ENCODE measurements at regions not wholly inside any gene's neighbourhood (a gene's known extent, or its start where the extent isn't known, plus 50 kb on each side); places are given as distances from the start of the nearest gene placed in this dataset.

DNA sequence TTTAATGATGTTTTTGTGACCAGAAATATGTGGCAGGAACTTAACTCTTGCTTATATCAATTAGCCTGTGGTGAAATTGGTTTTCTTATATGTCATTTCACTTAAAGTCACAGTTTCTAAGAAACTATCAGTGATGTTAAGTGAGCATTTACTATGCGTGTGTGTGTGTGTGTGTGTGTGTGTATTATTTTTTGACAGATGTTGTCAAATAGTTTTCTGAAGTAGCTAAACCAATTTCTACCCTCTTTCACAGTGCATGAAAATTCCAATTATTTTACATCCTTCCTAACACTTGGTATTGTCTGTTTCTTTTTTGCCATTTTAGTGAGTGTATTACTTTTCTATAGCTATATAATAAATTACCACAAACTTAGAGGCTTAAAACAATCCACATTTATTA is 122.1 kb upstream of the CAND1 start:
- no peak for DNase-seq (ENCODE audit: low spot score)

- DNase-seq (ENCODE audit: low spot score) = no peak
Measured at GRCh38 chr12:67147447-67147846, 121.7 kb upstream of the CAND1 start.

DNA sequence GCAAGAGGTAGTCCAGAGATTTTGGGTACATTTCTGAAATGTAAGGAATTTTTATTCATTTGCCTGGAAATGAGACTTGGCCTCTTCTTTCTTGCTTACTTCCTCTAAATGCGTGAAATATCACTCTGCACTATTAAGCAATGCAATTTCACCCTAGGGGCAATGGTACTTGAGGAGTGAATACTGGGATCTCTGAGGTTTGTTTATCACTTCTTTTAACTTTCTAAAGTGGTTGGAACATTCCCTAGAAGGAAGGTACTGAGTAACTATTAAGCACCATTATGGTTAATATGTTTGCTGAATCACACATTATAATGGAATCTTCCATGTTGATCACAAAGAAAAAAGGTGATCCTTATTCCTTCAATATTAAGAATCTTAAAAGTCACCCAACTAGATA is 120.9 kb upstream of the CAND1 start:
- no peak for DNase-seq (ENCODE audit: low spot score)

GRCh38 chr12:67151886-67152285 is 117.3 kb upstream of the CAND1 start:
- no peak for DNase-seq (ENCODE audit: low spot score)

DNA sequence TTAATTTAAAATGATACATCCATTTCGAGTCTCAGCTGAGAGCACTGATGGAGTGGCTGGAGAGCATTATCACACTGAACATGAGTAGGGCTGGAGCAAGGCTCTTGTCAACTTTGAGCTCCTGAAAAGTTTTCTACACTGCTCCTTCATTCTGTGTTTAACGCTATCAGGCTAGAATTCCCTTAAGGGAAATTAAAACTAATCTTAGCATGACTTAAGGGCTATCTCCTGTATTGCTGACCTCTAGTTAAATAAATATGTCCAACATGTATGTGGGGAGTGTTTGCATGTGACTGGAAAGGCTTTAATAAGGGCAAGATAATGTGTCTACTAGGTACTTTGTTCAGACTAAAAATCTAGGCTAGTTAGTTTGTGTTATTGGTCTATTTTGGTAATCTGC is 116.7 kb upstream of the CAND1 start:
- DNase-seq (ENCODE audit: low spot score) = no peak

DNA sequence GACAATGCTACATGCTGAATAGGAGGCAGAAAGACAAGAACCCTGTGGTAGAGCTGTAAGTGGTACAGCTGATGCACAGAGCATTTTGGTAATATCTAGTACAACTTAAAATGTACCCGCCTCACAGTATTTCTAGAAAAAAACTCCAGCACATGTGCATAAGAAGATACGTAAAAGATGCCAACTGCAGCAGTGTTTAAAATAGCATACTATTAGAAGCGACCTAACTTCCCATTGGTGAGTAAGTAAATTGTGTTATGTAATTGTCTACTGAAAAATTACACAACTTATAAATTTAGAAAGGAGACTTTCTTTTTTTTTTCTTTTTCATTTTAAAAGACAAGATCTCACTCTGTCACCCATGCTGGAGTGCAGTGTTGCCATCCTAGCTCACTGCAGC is 114.3 kb upstream of the CAND1 start:
- no peak for DNase-seq (ENCODE audit: low spot score)

- no peak for DNase-seq (ENCODE audit: low spot score)
Measured at GRCh38 chr12:67155863-67156262, 113.3 kb upstream of the CAND1 start.

DNA sequence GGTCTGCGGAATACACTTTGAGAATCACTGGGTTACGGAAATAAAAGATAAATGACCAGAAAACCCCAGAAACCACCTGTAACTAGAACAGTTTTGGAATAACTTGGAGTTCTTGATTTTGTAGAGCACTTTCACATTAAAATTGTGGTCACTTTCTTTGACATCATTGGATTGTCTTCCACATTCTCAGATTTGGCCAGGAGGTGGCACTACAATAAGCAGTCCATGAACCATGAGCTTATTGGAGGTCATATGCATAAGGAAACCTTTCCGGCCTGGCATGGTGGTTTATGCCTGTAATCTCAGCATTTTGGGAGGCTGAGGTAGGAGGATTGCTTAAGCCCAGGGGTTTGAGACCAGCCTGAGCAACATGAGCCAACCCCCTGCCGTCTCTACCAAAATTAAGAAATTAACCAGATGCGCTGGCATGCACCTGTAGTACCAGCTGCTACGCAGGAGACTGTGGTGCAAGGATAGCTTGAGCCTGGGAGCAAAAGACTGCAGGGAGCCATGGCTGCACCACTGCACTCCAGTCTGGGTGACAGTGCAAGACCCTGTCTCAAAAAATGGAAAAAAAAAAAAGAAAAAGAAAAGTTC is 107.7 kb upstream of the CAND1 start:
- DNase-seq (ENCODE audit: low spot score) = peak; percentile 14

DNA sequence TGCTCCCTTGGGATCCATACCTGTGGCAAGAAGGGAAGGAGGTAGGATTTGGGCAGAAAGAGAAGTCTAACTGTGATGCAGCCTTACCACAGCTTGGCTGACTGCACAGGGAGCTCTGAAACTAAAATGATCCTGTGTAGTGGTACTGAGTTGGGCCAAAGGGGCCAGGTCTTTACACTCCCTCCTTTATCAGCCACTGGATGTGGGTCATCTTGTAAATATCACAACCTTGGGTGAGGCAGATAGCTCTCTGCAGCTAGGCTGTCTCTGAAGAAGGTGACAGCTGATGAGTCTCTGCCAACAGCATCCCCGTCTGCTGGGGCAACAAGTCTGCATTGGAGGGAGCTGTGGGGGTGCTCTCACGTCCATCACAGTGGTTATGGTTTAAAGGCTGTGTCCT is 95.9 kb upstream of the CAND1 start:
- no peak for DNase-seq (ENCODE audit: low spot score)

- no peak for DNase-seq (ENCODE audit: low spot score)
Measured at GRCh38 chr12:67182551-67182950, 86.6 kb upstream of the CAND1 start.

GRCh38 chr12:67193704-67194103 is 75.5 kb upstream of the CAND1 start:
- DNase-seq (ENCODE audit: low spot score) = no peak

DNA sequence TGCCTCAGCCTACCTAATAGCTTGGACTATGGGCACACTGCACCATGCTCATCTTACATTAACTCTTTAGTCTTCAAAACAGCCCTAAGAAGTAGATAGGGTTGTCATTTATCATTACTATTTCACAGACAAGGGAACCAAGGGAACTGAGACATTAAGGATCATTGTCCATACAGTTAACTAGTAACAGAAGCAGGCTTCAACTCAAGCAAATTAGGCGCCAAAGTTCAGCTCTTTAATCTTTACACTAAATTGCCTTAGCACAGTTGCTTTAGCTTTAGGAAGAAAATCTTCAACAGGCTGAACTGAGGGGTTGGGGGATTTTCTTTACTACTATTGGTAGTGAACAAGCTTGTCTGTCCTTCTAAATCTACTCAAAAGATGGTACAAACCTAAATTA is 68.8 kb upstream of the CAND1 start:
- DNase-seq (ENCODE audit: low spot score) = no peak

DNA sequence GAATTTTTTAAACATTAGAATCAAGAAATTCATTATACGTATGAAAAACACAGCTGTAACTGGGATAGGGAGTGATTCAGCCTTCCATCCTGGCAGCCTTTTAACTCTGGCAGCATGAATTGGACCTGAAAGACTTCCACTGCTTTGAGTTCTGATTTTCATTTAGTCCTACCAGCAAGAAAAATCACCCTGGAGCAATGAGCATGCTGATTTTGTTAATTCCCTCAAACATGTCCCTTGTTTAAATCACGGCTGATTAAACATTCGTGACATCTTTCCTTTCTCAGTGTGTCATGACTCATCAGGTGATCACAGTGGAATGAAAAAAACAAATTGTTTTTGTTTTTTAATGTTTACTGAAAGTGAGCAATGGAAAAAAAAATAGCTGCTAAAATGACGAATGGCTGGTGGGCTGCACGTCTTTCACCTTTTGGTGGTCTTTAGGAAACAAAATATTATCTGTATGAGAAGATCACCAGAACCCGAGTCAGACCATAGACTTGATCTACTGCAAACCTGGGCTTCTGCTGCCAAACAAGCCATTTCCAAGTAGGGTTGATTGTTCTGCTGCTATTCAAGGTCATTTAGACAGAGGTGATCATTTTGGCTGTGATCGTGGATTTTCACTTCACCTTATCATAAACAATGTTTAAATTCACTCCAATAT is 67.0 kb upstream of the CAND1 start:
- DNase-seq (ENCODE audit: low spot score) = no peak

- DNase-seq (ENCODE audit: low spot score) = no peak
Measured at GRCh38 chr12:67202678-67203012, 66.5 kb upstream of the CAND1 start.

DNA sequence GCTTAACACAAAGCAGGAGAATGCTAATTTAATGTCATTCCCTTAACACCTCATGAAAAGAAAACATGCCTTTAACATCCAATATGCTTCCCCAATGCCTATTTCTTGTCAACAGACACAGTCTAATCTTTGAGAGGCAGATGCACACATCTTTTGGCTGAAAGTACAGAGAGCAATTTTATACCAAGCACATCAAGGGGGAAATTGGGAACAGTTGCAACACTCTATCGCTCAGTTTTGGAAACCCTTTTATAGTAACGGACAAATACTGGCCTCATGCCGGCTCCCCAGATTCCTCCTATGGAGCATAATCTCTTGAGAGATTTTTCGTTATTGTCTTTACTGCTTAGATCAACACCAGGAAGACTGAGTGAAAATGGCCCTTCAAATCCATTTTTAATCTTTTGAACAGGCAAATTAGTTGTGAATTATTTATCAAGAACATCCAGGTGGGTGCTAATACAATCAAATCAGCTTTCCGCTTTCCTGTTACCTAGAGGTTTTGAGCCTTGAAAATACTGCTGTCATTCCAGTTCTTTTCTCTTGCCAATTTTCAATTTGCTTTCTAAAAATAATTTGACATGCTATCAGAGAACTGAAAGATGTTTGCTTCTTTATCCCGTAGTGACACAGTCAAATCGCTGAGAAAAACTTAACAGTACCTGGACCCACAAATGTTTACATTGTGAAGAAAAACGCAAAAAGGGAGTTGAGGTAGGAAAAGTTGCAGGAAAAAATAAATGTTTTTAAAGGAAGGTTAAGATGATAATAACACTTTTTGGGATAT is 60.7 kb upstream of the CAND1 start:
- DNase-seq (ENCODE audit: low spot score) = no peak

- DNase-seq (ENCODE audit: low spot score) = no peak
Measured at GRCh38 chr12:67211029-67211428, 58.1 kb upstream of the CAND1 start.

DNA sequence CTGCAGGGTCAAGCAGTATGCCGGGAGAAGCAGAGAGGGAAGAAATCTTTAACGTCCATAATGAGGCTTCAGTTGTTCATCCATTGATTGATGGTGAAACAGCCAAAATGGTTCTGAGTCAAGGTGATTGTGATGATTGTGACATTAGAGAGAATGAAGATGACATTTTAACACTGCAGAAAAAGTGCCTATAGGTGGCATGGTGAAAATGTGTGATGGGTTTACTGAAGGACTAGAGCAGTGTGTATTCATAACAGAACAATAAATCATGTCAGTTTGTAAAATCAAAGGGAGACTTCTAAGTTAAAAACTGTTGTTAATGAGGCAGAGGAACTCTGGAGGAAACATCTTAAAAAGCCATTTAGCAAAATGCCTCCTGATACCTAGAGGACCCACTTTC is 57.7 kb upstream of the CAND1 start:
- no peak for DNase-seq (ENCODE audit: low spot score)

DNA sequence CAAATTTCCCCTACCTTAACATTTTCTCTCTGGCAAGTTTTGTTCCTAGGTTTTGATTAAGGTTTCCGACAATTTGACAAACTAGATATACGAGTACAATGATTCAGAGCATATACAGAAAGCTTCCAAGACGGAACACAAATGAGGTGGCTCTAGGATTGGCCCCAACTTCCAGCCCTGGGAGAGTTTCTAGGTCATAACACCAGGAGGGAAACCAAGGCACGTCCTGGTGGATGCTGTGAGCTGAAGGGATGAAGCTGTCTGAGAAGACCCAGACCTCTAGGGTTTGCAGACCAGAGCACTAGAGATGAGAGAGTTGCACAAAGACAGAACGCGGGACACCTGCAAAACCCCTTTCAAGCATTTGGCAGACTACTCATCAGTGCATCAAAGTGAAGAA is 51.5 kb upstream of the CAND1 start:
- DNase-seq (ENCODE audit: low spot score) = no peak
